ENCODE measurements at regions not wholly inside any gene's neighbourhood (a gene's known extent, or its start where the extent isn't known, plus 50 kb on each side); places are given as distances from the start of the nearest gene placed in this dataset.

GRCh38 chr3:76565496-76566210, 474.2 kb upstream of the ROBO2 start:
- TF ChIP-seq GLIS3 (CRISPR knock-in tag; IDR thresholded peaks at IDR 0.05) (no peak), TOX (CRISPR knock-in tag; IDR thresholded peaks at IDR 0.05; ENCODE audit: borderline replicate concordance) (no peak), OSR1 (CRISPR knock-in tag; IDR thresholded peaks at IDR 0.05) (no peak), PATZ1 (CRISPR knock-in tag; IDR thresholded peaks at IDR 0.05; ENCODE audit: borderline replicate concordance) (no peak), RARB (CRISPR knock-in tag; IDR thresholded peaks at IDR 0.05) (no peak), ZNF70 (CRISPR knock-in tag; IDR thresholded peaks at IDR 0.05) (no peak), CREB5 (CRISPR knock-in tag; IDR thresholded peaks at IDR 0.05; ENCODE audit: low read depth) (no peak), ZC3H10 (CRISPR knock-in tag; IDR thresholded peaks at IDR 0.05) (no peak)
- no peak for ATAC-seq

GRCh38 chr3:76566211-76566534, 473.7 kb upstream of the ROBO2 start:
- no peak for ATAC-seq

More at GRCh38 chr3:76566211-76566534, 473.7 kb upstream of the ROBO2 start:
- TF ChIP-seq TOX (CRISPR knock-in tag; IDR thresholded peaks at IDR 0.05; ENCODE audit: borderline replicate concordance) = no peak
- no peak for TF ChIP-seq PATZ1 (CRISPR knock-in tag; IDR thresholded peaks at IDR 0.05; ENCODE audit: borderline replicate concordance)
- no peak for TF ChIP-seq PPARA (CRISPR knock-in tag; IDR thresholded peaks at IDR 0.05; ENCODE audit: borderline replicate concordance)
- no peak for TF ChIP-seq ISL1 (CRISPR knock-in tag; IDR thresholded peaks at IDR 0.05)
- TF ChIP-seq ZFP3 (CRISPR knock-in tag; IDR thresholded peaks at IDR 0.05) = no peak
- no peak for TF ChIP-seq CSRNP3 (CRISPR knock-in tag; IDR thresholded peaks at IDR 0.05)
- TF ChIP-seq CREB5 (CRISPR knock-in tag; IDR thresholded peaks at IDR 0.05; ENCODE audit: low read depth) = no peak
- no peak for TF ChIP-seq TCF4 (CRISPR knock-in tag; IDR thresholded peaks at IDR 0.05; ENCODE audit: borderline replicate concordance)
- no peak for TF ChIP-seq OSR1 (CRISPR knock-in tag; IDR thresholded peaks at IDR 0.05)
- TF ChIP-seq ESRRG (CRISPR knock-in tag; IDR thresholded peaks at IDR 0.05) = no peak
- TF ChIP-seq ZFP30 (CRISPR knock-in tag; IDR thresholded peaks at IDR 0.05) = no peak
- no peak for TF ChIP-seq TSHZ2 (CRISPR knock-in tag; IDR thresholded peaks at IDR 0.05)
- TF ChIP-seq ARNTL (CRISPR knock-in tag; IDR thresholded peaks at IDR 0.05; ENCODE audit: borderline replicate concordance, low read depth) = no peak
- no peak for TF ChIP-seq ZNF565 (CRISPR knock-in tag; conservative IDR thresholded peaks at IDR 0.05; ENCODE audit: low read depth)
- TF ChIP-seq ZNF70 (CRISPR knock-in tag; IDR thresholded peaks at IDR 0.05) = no peak
- no peak for TF ChIP-seq ZC3H10 (CRISPR knock-in tag; IDR thresholded peaks at IDR 0.05)
- TF ChIP-seq SNAI2 (CRISPR knock-in tag; IDR thresholded peaks at IDR 0.05) = no peak
- no peak for TF ChIP-seq CSDC2 (CRISPR knock-in tag; IDR thresholded peaks at IDR 0.05)

Measured in SK-N-SH treated with all-trans-retinoic acid at 6 μM for 48 hours (cell line).